ENCODE measurements at regions not wholly inside any gene's neighbourhood (a gene's known extent, or its start where the extent isn't known, plus 50 kb on each side); places are given as distances from the start of the nearest gene placed in this dataset.

GRCh38 chrX:39903343-39903742 is 194.4 kb downstream of the BCOR start:
- Histone ChIP-seq H3K9me3 (no peaks in the 10 kb centered on the region), H3K4me3 (ENCODE audit: low read depth, low read length) (no peak overlapping the region), H3K36me3 (ENCODE audit: control insufficient read depth, insufficient read depth, low read length) (no peaks in the 10 kb centered on the region), H3K4me1 (peaks cover 14% of the 10 kb centered on the region), H3K27me3 (replicated peaks; ENCODE audit: control insufficient read depth, insufficient read depth, low read length) (no peaks in the 10 kb centered on the region)
- Mint-ChIP-seq H3K4me3 (ENCODE audit: unreplicated experiment) (no peak overlapping the region), H3K4me1 (ENCODE audit: low read depth, unreplicated experiment) (peaks cover 1% of the 10 kb centered on the region), H3K9me3 (ENCODE audit: unreplicated experiment) (no peaks in the 10 kb centered on the region), H3K36me3 (ENCODE audit: insufficient read depth, unreplicated experiment) (peaks cover under 1% of the 10 kb centered on the region), H3K27me3 (ENCODE audit: insufficient read depth, unreplicated experiment) (no peaks in the 10 kb centered on the region), H3K27ac (ENCODE audit: unreplicated experiment) (no peak overlapping the region)
- BruUV-seq (replicated peaks), result no TSS peak
- POLR2A ChIA-PET, result interaction anchor here (0.6 kb wide), 1 partner anchor 71 kb away, joined by 4 read pairs; no protein-coding TSS in a partner anchor
- CTCF ChIA-PET, result no interaction called here
- TF ChIP-seq, protein P1, sequence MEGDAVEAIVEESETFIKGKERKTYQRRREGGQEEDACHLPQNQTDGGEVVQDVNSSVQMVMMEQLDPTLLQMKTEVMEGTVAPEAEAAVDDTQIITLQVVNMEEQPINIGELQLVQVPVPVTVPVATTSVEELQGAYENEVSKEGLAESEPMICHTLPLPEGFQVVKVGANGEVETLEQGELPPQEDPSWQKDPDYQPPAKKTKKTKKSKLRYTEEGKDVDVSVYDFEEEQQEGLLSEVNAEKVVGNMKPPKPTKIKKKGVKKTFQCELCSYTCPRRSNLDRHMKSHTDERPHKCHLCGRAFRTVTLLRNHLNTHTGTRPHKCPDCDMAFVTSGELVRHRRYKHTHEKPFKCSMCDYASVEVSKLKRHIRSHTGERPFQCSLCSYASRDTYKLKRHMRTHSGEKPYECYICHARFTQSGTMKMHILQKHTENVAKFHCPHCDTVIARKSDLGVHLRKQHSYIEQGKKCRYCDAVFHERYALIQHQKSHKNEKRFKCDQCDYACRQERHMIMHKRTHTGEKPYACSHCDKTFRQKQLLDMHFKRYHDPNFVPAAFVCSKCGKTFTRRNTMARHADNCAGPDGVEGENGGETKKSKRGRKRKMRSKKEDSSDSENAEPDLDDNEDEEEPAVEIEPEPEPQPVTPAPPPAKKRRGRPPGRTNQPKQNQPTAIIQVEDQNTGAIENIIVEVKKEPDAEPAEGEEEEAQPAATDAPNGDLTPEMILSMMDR (IDR thresholded peaks at IDR 0.05; ENCODE audit: insufficient read depth in 1 of 2, low read depth in 1 of 2, low read length in 1 of 2, severe bottlenecking in 1 of 2, unreplicated experiment in 1 of 2), result no peak
- DNase-seq, result no peak
- intact Hi-C loops (cut with micrococcal nuclease; ENCODE audit: unreplicated experiment), result no loop called here

DNA sequence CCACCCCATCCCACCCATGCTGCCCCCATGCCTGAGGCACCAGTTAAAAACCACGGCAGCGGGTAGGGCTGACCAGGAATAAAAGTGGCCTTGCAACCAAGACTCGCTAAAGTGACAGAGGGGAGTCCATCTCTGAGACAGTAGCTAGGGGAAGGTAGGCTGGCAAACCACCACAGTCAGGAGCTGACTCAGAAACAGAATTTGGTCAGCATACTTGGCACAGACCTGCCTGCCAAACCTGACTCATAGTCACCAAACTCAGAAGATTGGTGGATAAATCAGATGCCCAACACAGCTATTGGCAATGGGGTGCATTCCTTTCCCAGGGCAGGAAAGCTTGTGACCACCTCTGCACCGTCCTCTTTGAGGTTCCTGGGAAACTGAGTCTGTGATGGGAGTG is 193.8 kb downstream of the BCOR start:
- Mint-ChIP-seq H3K27me3 (ENCODE audit: insufficient read depth, unreplicated experiment) (no peaks in the 10 kb centered on the region), H3K27ac (ENCODE audit: unreplicated experiment) (no peak overlapping the region), H3K9me3 (ENCODE audit: unreplicated experiment) (no peaks in the 10 kb centered on the region), H3K4me1 (ENCODE audit: low read depth, unreplicated experiment) (peaks cover 7% of the 10 kb centered on the region), H3K4me3 (ENCODE audit: unreplicated experiment) (no peak overlapping the region), H3K36me3 (ENCODE audit: insufficient read depth, unreplicated experiment) (peaks cover 7% of the 10 kb centered on the region)
- peaks cover 16% of the 10 kb centered on the region for H3K4me1 ChIP-seq
- H3K27me3 ChIP-seq (replicated peaks; ENCODE audit: control insufficient read depth, insufficient read depth, low read length), result no peaks in the 10 kb centered on the region
- TF ChIP-seq, protein P1 (IDR thresholded peaks at IDR 0.05; ENCODE audit: insufficient read depth in 1 of 2, low read depth in 1 of 2, low read length in 1 of 2, severe bottlenecking in 1 of 2, unreplicated experiment in 1 of 2), result no peak
- no peaks in the 10 kb centered on the region for H3K36me3 ChIP-seq (ENCODE audit: control insufficient read depth, insufficient read depth, low read length)
- no peak overlapping the region for H3K4me3 ChIP-seq (ENCODE audit: low read depth, low read length)
- ChIA-PET CTCF (no interaction called here), POLR2A (no interaction called here)
- no peaks in the 10 kb centered on the region for H3K9me3 ChIP-seq
- BruUV-seq (replicated peaks), result no TSS peak
- no peak for DNase-seq
- intact Hi-C loops (cut with micrococcal nuclease; ENCODE audit: unreplicated experiment), result no loop called here

GRCh38 chrX:39904816-39905537 is 192.8 kb downstream of the BCOR start:
- no peaks in the 10 kb centered on the region for H3K27me3 Mint-ChIP-seq (ENCODE audit: insufficient read depth, unreplicated experiment)
- TF ChIP-seq, protein P1 (IDR thresholded peaks at IDR 0.05; ENCODE audit: insufficient read depth in 1 of 2, low read depth in 1 of 2, low read length in 1 of 2, severe bottlenecking in 1 of 2, unreplicated experiment in 1 of 2), result no peak
- ChIA-PET POLR2A (no interaction called here), CTCF (no interaction called here)
- no peak overlapping the region for H3K4me3 ChIP-seq (ENCODE audit: low read depth, low read length)
- no peaks in the 10 kb centered on the region for H3K9me3 ChIP-seq
- intact Hi-C loops (cut with micrococcal nuclease; ENCODE audit: unreplicated experiment), result no loop called here
- H3K4me1 ChIP-seq, result peaks cover 16% of the 10 kb centered on the region
- BruUV-seq (replicated peaks), result no TSS peak
- H3K4me3 Mint-ChIP-seq (ENCODE audit: unreplicated experiment), result no peak overlapping the region
- no peaks in the 10 kb centered on the region for H3K9me3 Mint-ChIP-seq (ENCODE audit: unreplicated experiment)
- H3K36me3 ChIP-seq (ENCODE audit: control insufficient read depth, insufficient read depth, low read length), result no peaks in the 10 kb centered on the region
- H3K36me3 Mint-ChIP-seq (ENCODE audit: insufficient read depth, unreplicated experiment), result peaks cover 8% of the 10 kb centered on the region
- H3K4me1 Mint-ChIP-seq (ENCODE audit: low read depth, unreplicated experiment), result peaks cover 10% of the 10 kb centered on the region
- no peak overlapping the region for H3K27ac Mint-ChIP-seq (ENCODE audit: unreplicated experiment)
- no peaks in the 10 kb centered on the region for H3K27me3 ChIP-seq (replicated peaks; ENCODE audit: control insufficient read depth, insufficient read depth, low read length)
- DNase-seq, result no peak

All from Caco-2 (cell line).